Nephron (organoid): ENCODE measurements at regions not wholly inside any gene's neighbourhood (a gene's known extent, or its start where the extent isn't known, plus 50 kb on each side); places are given as distances from the start of the nearest gene placed in this dataset.

Experiments
- H3K27ac Mint-ChIP-seq, 3 experiments: 2 replicates each; pipeline ENCODE4 v1.8.0; 2020; ENCODE audit warnings: mixed read lengths in 3 of 3, mild to moderate bottlenecking in 2 of 3, moderate library complexity in 1 of 3
- H3K27me3 Mint-ChIP-seq: 2 replicates; pipeline ENCODE4 v1.8.0; 2021; ENCODE audit warnings: low read depth, mild to moderate bottlenecking, moderate library complexity, mixed read lengths
- H3K36me3 Mint-ChIP-seq: 2 replicates; pipeline ENCODE4 v1.8.0; 2020; ENCODE audit warnings: low read depth, mixed read lengths
- H3K4me1 Mint-ChIP-seq: 2 replicates; pipeline ENCODE4 v1.8.0; 2020; ENCODE audit warnings: mixed read lengths
- H3K4me3 Mint-ChIP-seq, 3 experiments: 2 replicates each; pipeline ENCODE4 v1.8.0; 2020; ENCODE audit warnings: mild to moderate bottlenecking in 3 of 3, mixed read lengths in 3 of 3, moderate library complexity in 2 of 3
- H3K9me3 Mint-ChIP-seq: 2 replicates; pipeline ENCODE4 v1.8.0; 2020; ENCODE audit warnings: mixed read lengths
- TF ChIP-seq, protein P1 (sequence below), 3 experiments: fragments of 200-600 bp; sonication (generic); IDR thresholded peaks; one replicate each; pipeline ENCODE4 v1.5.0; 2021; ENCODE audit warnings: antibody characterized with exemption in 3 of 3; ENCODE audit not compliant: unreplicated experiment in 3 of 3

DNA sequence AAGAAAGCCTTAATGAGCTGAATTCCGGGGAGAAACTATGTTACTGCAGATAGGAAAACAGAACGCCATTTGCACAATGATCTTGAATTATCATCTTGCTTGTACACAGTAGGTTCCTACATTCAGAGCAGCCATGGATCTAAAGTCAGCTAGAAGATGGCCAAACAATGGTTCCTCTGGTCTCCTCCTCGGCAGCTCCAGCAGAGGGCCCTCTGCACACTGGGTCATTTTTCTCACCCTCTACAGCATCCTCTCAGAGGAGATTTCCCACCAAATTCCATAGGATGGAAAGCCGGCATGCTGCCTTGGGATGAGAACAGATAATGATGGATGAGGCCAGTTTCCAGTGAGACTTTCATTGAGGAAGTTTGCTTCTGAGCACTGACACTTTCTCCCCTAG lies 308.5 kb upstream of the NFE2L3 start:
- peak overlapping the region in 1 of 3 experiments; percentile 21 for H3K27ac Mint-ChIP-seq
- TF ChIP-seq, protein P1, sequence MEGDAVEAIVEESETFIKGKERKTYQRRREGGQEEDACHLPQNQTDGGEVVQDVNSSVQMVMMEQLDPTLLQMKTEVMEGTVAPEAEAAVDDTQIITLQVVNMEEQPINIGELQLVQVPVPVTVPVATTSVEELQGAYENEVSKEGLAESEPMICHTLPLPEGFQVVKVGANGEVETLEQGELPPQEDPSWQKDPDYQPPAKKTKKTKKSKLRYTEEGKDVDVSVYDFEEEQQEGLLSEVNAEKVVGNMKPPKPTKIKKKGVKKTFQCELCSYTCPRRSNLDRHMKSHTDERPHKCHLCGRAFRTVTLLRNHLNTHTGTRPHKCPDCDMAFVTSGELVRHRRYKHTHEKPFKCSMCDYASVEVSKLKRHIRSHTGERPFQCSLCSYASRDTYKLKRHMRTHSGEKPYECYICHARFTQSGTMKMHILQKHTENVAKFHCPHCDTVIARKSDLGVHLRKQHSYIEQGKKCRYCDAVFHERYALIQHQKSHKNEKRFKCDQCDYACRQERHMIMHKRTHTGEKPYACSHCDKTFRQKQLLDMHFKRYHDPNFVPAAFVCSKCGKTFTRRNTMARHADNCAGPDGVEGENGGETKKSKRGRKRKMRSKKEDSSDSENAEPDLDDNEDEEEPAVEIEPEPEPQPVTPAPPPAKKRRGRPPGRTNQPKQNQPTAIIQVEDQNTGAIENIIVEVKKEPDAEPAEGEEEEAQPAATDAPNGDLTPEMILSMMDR (IDR thresholded peaks at IDR 0.05; ENCODE audit: unreplicated experiment in 3 of 3) = no peak
- no peaks in the 10 kb centered on the region for H3K36me3 Mint-ChIP-seq
- H3K4me3 Mint-ChIP-seq = no peak overlapping the region
- peaks cover 71% of the 10 kb centered on the region for H3K4me1 Mint-ChIP-seq
- no peaks in the 10 kb centered on the region for H3K27me3 Mint-ChIP-seq
- no peaks in the 10 kb centered on the region for H3K9me3 Mint-ChIP-seq

DNA sequence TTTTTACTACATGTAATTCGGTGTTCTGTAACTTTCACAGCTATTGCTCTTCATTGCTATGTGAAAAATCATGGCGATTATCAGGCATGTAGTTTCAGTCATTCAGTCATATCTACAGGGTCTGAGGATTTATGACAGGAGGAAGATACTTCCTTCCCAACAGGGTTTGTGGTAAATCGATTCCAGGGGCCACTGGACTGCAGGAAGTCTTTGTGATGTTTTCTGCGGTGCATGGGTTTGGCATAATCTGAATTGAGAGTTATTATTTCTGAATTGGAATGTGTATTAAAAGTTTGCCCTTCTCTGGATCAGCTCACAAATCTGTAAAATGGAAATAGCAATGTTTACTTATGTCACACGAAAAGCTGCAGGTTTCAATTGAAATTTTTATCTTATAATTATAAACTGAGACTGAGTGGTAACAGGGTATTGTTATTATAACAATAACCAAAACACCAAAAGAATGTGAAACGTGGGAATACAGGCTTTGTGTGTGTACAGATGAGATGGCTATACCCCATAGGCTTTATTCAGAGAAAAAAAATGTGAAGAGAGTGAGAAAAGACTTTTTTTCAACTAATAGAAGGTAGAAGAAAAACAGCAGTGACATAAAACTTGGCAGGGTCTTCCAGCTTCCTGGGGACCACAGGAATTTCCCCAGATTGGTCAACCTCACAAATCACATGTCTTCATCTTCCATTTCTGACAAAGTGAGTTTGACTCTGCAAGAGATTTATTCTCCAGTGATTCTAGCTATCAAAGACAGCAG lies 307.7 kb upstream of the NFE2L3 start:
- H3K27me3 Mint-ChIP-seq = no peaks in the 10 kb centered on the region
- H3K27ac Mint-ChIP-seq = peak overlapping the region in 2 of 3 experiments; percentile 15 to 98
- H3K9me3 Mint-ChIP-seq = no peaks in the 10 kb centered on the region
- no peak overlapping the region for H3K4me3 Mint-ChIP-seq
- peaks cover 75% of the 10 kb centered on the region for H3K4me1 Mint-ChIP-seq
- no peaks in the 10 kb centered on the region for H3K36me3 Mint-ChIP-seq
- TF ChIP-seq, protein P1 (IDR thresholded peaks at IDR 0.05; ENCODE audit: unreplicated experiment in 3 of 3) = no peak

DNA sequence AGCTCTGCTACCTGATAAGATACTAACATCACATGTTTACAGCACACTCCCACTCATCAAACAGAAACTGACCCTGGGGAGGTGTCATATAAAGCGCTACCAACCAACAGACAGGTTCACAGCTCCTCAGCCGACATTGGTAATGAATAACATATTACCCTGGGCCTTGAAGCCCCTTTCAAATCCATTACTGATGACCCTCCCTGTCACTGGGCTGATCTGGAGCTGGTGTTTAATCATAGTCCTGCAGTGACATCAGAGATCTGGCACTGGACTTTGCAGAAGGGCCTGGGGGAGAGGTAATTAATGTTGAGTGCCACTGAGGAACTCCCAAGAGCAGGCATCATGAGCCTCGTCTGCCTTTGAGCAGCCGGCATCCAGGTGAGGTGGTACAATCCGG lies 306.5 kb upstream of the NFE2L3 start:
- no peaks in the 10 kb centered on the region for H3K27me3 Mint-ChIP-seq
- TF ChIP-seq, protein P1 (IDR thresholded peaks at IDR 0.05; ENCODE audit: unreplicated experiment in 3 of 3) = no peak
- peaks cover 85% of the 10 kb centered on the region for H3K4me1 Mint-ChIP-seq
- no peaks in the 10 kb centered on the region for H3K9me3 Mint-ChIP-seq
- H3K36me3 Mint-ChIP-seq = no peaks in the 10 kb centered on the region
- H3K4me3 Mint-ChIP-seq = no peak overlapping the region
- H3K27ac Mint-ChIP-seq = peak overlapping the region; percentile 46 to 98 (median 82)

DNA sequence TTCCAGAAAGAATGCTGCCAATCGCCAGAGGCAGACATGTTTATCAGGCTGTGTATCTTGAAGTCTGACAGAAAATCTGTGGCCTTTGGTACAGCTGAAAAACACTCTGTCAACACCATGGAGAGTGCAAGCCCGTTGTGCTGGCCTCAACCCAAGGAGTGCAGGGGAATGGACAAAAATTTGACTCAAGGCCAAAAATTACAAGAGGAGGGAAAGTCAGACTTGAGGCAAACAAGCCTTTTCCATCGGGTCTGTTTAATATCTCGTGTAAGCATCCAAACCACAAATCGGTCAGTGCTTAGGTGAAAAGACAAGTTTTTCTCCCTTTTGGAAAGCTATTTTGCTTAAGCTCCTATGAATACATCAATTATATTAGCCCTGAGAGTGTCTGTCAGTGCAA lies 305.3 kb upstream of the NFE2L3 start:
- TF ChIP-seq, protein P1 (IDR thresholded peaks at IDR 0.05; ENCODE audit: unreplicated experiment in 3 of 3) = no peak
- Mint-ChIP-seq H3K9me3 (no peaks in the 10 kb centered on the region), H3K4me3 (peak overlapping the region in 2 of 3 experiments; percentile 4 to 5), H3K27ac (peak overlapping the region; percentile 82 to 98 (median 86)), H3K4me1 (peaks cover 97% of the 10 kb centered on the region), H3K36me3 (no peaks in the 10 kb centered on the region), H3K27me3 (no peaks in the 10 kb centered on the region)

DNA sequence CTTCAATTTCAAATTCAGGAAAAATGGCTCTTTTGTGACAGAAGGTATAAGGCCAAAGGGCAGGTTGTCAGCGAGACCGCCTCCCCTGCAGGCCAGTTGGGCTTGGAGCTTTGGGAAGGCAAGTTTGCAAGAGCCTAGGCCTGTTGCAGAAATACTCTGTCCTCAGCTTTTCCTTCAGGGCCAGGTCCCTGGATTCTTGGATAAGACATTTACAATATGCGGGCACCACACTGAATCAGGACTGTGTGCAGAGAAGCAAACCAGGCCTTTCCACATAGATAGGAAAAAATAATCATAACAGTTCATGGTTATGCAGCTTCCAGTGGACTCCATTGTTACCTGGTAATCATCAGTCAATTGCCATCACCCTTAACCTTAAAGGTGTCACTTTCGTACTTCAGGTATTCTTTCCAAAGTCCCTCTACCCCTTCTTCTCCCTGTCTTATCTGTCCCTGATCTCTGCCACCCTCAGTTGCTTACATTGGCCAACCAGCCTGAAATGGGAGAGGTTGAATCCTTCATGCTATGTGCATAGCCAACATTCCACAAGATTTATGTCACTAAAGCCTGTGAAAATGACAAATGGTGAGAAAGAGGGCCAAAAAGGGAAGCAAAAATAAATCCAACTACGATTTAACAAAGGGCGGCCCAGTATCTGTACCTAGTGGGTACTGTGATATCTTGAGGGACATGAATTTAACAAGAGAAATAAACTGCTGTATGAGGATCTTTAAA lies 304.5 kb upstream of the NFE2L3 start:
- Mint-ChIP-seq H3K4me1 (peaks cover 93% of the 10 kb centered on the region), H3K4me3 (peak overlapping the region in 2 of 3 experiments; percentile 5 to 19), H3K36me3 (no peaks in the 10 kb centered on the region), H3K9me3 (no peaks in the 10 kb centered on the region), H3K27me3 (no peaks in the 10 kb centered on the region), H3K27ac (peak overlapping the region; percentile 82 to 98 (median 86))
- TF ChIP-seq, protein P1 (IDR thresholded peaks at IDR 0.05; ENCODE audit: unreplicated experiment in 3 of 3) = no peak
